ENCODE measurements at regions not wholly inside any gene's neighbourhood (a gene's known extent, or its start where the extent isn't known, plus 50 kb on each side); places are given as distances from the start of the nearest gene placed in this dataset.

DNA sequence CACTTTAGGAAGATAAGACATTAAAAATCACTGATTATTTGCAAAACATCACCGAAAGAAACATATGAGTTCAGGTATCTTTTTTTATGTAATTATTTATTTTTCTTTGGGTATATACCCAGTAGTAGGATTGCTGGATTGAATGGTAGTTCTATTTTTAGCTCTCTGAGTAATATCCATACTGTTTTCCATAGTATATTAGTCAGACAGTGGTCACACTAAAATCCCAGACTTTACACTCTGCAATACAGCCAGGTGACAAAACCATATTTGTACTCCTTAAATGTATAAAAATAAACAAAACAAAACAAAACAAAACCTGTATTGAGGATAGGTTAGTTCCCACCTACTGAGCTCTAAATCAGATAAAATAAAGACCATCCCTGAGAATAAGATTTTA lies 1024.3 kb upstream of the EYS start (continued):
- TF ChIP-seq EP300 (IDR thresholded peaks at IDR 0.05; ENCODE audit: borderline replicate concordance in 1 of 2, low read depth in 2 of 2, low read length in 2 of 2): no peak
- TF ChIP-seq BCL11A (IDR thresholded peaks at IDR 0.05; ENCODE audit: low read depth in 2 of 2, low read length in 2 of 2): no peak
- no peak for TF ChIP-seq HDAC2 (IDR thresholded peaks at IDR 0.05; ENCODE audit: borderline replicate concordance in 1 of 2, low read depth in 2 of 2, low read length in 2 of 2)
- no peak for TF ChIP-seq GTF2F1 (IDR thresholded peaks at IDR 0.05; ENCODE audit: borderline replicate concordance, low read depth, low read length)

Data from H1 (cell line).